OCI-LY1 (cell line): ENCODE measurements at regions not wholly inside any gene's neighbourhood (a gene's known extent, or its start where the extent isn't known, plus 50 kb on each side); places are given as distances from the start of the nearest gene placed in this dataset.

Experiments used
- H2AFZ ChIP-seq: fragments of 200-600 bp; sonication (generic), shearing (Covaris generic); 2 replicates; pipeline ENCODE4 v1.6.0; 2014; ENCODE audit warnings: antibody characterized with exemption, mild to moderate bottlenecking, low read length
- H3F3A ChIP-seq: fragments of 200-600 bp; sonication (generic), shearing (Covaris generic); 2 replicates; pipeline ENCODE4 v1.6.0; 2014; ENCODE audit warnings: mild to moderate bottlenecking, antibody characterized with exemption, low read length, moderate library complexity; ENCODE audit not compliant: insufficient read depth
- H3K27ac ChIP-seq: fragments of 200-600 bp; sonication (generic); 2 replicates; pipeline ENCODE4 v1.5.1; 2014; ENCODE audit warnings: low read length, mixed run types, mild to moderate bottlenecking, low read depth; ENCODE audit not compliant: poor library complexity, severe bottlenecking
- H3K27me3 ChIP-seq: fragments of 200-600 bp; sonication (generic); 2 replicates; pipeline ENCODE4 v1.6.0; 2014; ENCODE audit warnings: antibody characterized with exemption, mild to moderate bottlenecking, low read length, moderate library complexity; ENCODE audit not compliant: insufficient read depth
- H3K36me3 ChIP-seq: fragments of 200-600 bp; sonication (generic); 2 replicates; pipeline ENCODE4 v1.6.1; 2014; ENCODE audit warnings: mild to moderate bottlenecking, antibody characterized with exemption, low read length, moderate library complexity, mixed read lengths; ENCODE audit not compliant: insufficient read depth
- H3K4me1 ChIP-seq: fragments of 200-600 bp; sonication (generic); 2 replicates; pipeline ENCODE4 v1.5.1; 2014; ENCODE audit warnings: mild to moderate bottlenecking, low read length, moderate library complexity; ENCODE audit not compliant: insufficient read depth, severe bottlenecking
- H3K4me2 ChIP-seq: fragments of 200-600 bp; sonication (generic), shearing (Covaris generic); 2 replicates; pipeline ENCODE4 v1.6.1; 2014; ENCODE audit warnings: low read length
- H3K4me3 ChIP-seq: fragments of 200-600 bp; sonication (generic); 2 replicates; pipeline ENCODE4 v1.5.1; 2014; ENCODE audit warnings: low read length, low read depth, mild to moderate bottlenecking, mixed read lengths; ENCODE audit not compliant: poor library complexity, severe bottlenecking
- H3K79me2 ChIP-seq: fragments of 200-600 bp; shearing (Covaris generic); 2 replicates; pipeline ENCODE4 v1.6.1; 2016; ENCODE audit warnings: mixed run types, low read length, mixed read lengths; ENCODE audit not compliant: insufficient read depth
- H3K9ac ChIP-seq: fragments of 200-600 bp; sonication (generic), shearing (Covaris generic); 2 replicates; pipeline ENCODE4 v1.6.1; 2014; ENCODE audit warnings: mild to moderate bottlenecking, low read length, mixed read lengths
- H3K9me2 ChIP-seq: fragments of 200-600 bp; sonication (generic), shearing (Covaris generic); 2 replicates; pipeline ENCODE4 v1.6.1; 2014; ENCODE audit warnings: low read depth, mild to moderate bottlenecking, low read length, mixed read lengths
- H3K9me3 ChIP-seq: fragments of 200-600 bp; shearing (Covaris generic); 2 replicates; pipeline ENCODE4 v1.6.1; 2014; ENCODE audit warnings: low read length, mixed read lengths
- H4K20me1 ChIP-seq: fragments of 200-600 bp; sonication (generic), shearing (Covaris generic); 2 replicates; pipeline ENCODE4 v1.6.0; 2016; ENCODE audit warnings: mild to moderate bottlenecking, low read length; ENCODE audit not compliant: insufficient read depth
- CTCF ChIP-seq: fragments of 200-600 bp; sonication (generic), shearing (Covaris generic); IDR thresholded peaks from 2 replicates; pipeline ENCODE4 v1.5.1; 2017; ENCODE audit warnings: mild to moderate bottlenecking, antibody characterized with exemption, low read length, moderate library complexity, mixed read lengths
- EZH2 ChIP-seq: fragments of 200-600 bp; sonication (generic), shearing (Covaris generic); IDR thresholded peaks from 2 replicates; pipeline ENCODE4 v1.8.0; 2017; ENCODE audit warnings: borderline replicate concordance, mixed run types, mild to moderate bottlenecking, antibody characterized with exemption, low read length, moderate library complexity, mixed read lengths

- Histone ChIP-seq H3K9me3 (no peaks in the 10 kb centered on the region), H3K4me3 (no peak overlapping the region), H4K20me1 (no peaks in the 10 kb centered on the region), H3F3A (no peaks in the 10 kb centered on the region), H3K36me3 (no peaks in the 10 kb centered on the region), H3K9ac (no peak overlapping the region), H3K27me3 (no peaks in the 10 kb centered on the region), H3K4me1 (no peaks in the 10 kb centered on the region), H3K4me2 (no peak overlapping the region), H3K9me2 (no peaks in the 10 kb centered on the region), H3K79me2 (no peaks in the 10 kb centered on the region), H2AFZ (no peak overlapping the region), H3K27ac (no peak overlapping the region)
- TF ChIP-seq CTCF = no peak
Observed at GRCh38 chr21:24275616-24276015, 1331.7 kb downstream of the MRPL39 start.

- H4K20me1 ChIP-seq = no peaks in the 10 kb centered on the region
- no peak overlapping the region for H3K4me2 ChIP-seq
- no peaks in the 10 kb centered on the region for H3F3A ChIP-seq
- H3K79me2 ChIP-seq = no peaks in the 10 kb centered on the region
- H3K9me3 ChIP-seq = no peaks in the 10 kb centered on the region
- no peaks in the 10 kb centered on the region for H3K4me1 ChIP-seq
- TF ChIP-seq EZH2 (no peak), CTCF (no peak)
- H3K27ac ChIP-seq = no peak overlapping the region
- no peak overlapping the region for H3K9ac ChIP-seq
- H3K9me2 ChIP-seq = no peaks in the 10 kb centered on the region
- no peak overlapping the region for H3K4me3 ChIP-seq
- no peaks in the 10 kb centered on the region for H3K36me3 ChIP-seq
- H2AFZ ChIP-seq = no peak overlapping the region
- H3K27me3 ChIP-seq = no peaks in the 10 kb centered on the region
Observed at GRCh38 chr21:24272521-24272938, 1334.8 kb downstream of the MRPL39 start.

GRCh38 chr21:24265987-24266386, 1341.3 kb downstream of the MRPL39 start:
- Histone ChIP-seq H3K27ac (no peak overlapping the region), H3K36me3 (no peaks in the 10 kb centered on the region), H3K9ac (no peak overlapping the region), H3K4me2 (no peak overlapping the region), H3K4me3 (no peak overlapping the region), H2AFZ (no peak overlapping the region), H3K27me3 (no peaks in the 10 kb centered on the region), H3K9me3 (no peaks in the 10 kb centered on the region), H3F3A (no peaks in the 10 kb centered on the region), H3K9me2 (no peaks in the 10 kb centered on the region), H3K79me2 (no peaks in the 10 kb centered on the region), H4K20me1 (no peaks in the 10 kb centered on the region), H3K4me1 (no peaks in the 10 kb centered on the region)
- TF ChIP-seq EZH2 (no peak), CTCF (no peak)
